Prostate gland (tissue), 2 donors: ENCODE measurements at regions not wholly inside any gene's neighbourhood (a gene's known extent, or its start where the extent isn't known, plus 50 kb on each side); places are given as distances from the start of the nearest gene placed in this dataset.
"Not testable (repeated sequence)": the region's sequence is repeated elsewhere in the genome, so short reads cannot be mapped to it uniquely, and the experiment has no call there.

ENCODE experiments used
- DNase-seq: peaks from one replicate; pipeline ENCODE4 v3.0.0-alpha.2; 2019; ENCODE audit warnings: low spot score
- H3K27ac ChIP-seq, 2 donors: fragments of 200-600 bp; sonication (generic); 2 replicates each; pipeline ENCODE4 v1.5.1; 2017 to 2019
- H3K27me3 ChIP-seq: fragments of 200-600 bp; sonication (generic); replicated peaks from 2 replicates; pipeline ENCODE4 v1.5.1; 2019; ENCODE audit not compliant: insufficient read depth
- H3K36me3 ChIP-seq, 2 donors: fragments of 200-600 bp; sonication (generic); 1 replicate in 1 of 2; 2 replicates in 1 of 2; pipeline versions ENCODE4 v1.5.1 to v1.8.1; 2017 to 2019
- H3K4me1 ChIP-seq: fragments of 200-600 bp; sonication (generic); replicated peaks from 2 replicates; pipeline ENCODE4 v1.5.1; 2019
- H3K4me3 ChIP-seq, 2 donors: fragments of 200-600 bp; sonication (generic); 2 replicates each; pipeline ENCODE4 v1.5.1; 2017 to 2019
- H3K9me3 ChIP-seq: fragments of 200-600 bp; sonication (generic); 2 replicates; pipeline ENCODE4 v1.5.1; 2017
- CTCF ChIP-seq, 4 experiments: fragments of 200-600 bp in 2 of 4; fragments of 450-650 bp in 2 of 4; sonication (generic) in 2 of 4; IDR thresholded peaks; 1 replicate in 3 of 4; 2 replicates in 1 of 4; pipeline ENCODE4 v1.5.1; 2016 to 2019; ENCODE audit warnings: antibody characterized with exemption in 4 of 4, mild to moderate bottlenecking in 2 of 4, moderate library complexity in 2 of 4
- POLR2A ChIP-seq: fragments of 450-650 bp; IDR thresholded peaks from one replicate; pipeline ENCODE4 v1.6.1; 2016; ENCODE audit warnings: antibody characterized with exemption, mild to moderate bottlenecking
- POLR2AphosphoS5 ChIP-seq: sonication (generic); formaldehyde crosslinking; IDR thresholded peaks from one replicate; pipeline ENCODE4 v1.6.1; 2017; ENCODE audit warnings: antibody characterized with exemption
- WGBS: methylation state at CpG from one replicate; pipeline ENCODE4 v1.1.5; 2018; 5-methylcytosine and 5-hydroxymethylcytosine counted together
- intact Hi-C: fragments of 100-400 bp; cut with DNase I; formaldehyde crosslinking; loops from one replicate; pipeline ENCODE4 v1.14.2; 2022

- intact Hi-C loops, result no loop called here
- 88% methylated on average over 1 of the region's 1 CpG for WGBS
These were observed 1271.7 kb upstream of the SLC39A10 start for GRCh38 chr2:194385376-194385775.

GRCh38 chr2:194383401-194383800 is 1273.6 kb upstream of the SLC39A10 start:
- Histone ChIP-seq H3K4me3 (no peak overlapping the region), H3K4me1 (no peaks in the 10 kb centered on the region), H3K36me3 (no peaks in the 10 kb centered on the region), H3K9me3 (no peaks in the 10 kb centered on the region), H3K27ac (no peak overlapping the region), H3K27me3 (no peaks in the 10 kb centered on the region)
- WGBS, result 49% methylated on average over 1 of the region's 1 CpG
- no peak for DNase-seq
- no peak for TF ChIP-seq CTCF (IDR thresholded peaks at IDR 0.05)
- no peak for TF ChIP-seq POLR2AphosphoS5
- TF ChIP-seq POLR2A, result no peak
- intact Hi-C loops, result no loop called here

More at GRCh38 chr2:194385376-194385775, 1271.7 kb upstream of the SLC39A10 start:
- H3K27me3 ChIP-seq, result no peaks in the 10 kb centered on the region
- no peaks in the 10 kb centered on the region for H3K36me3 ChIP-seq
- H3K4me3 ChIP-seq, result no peak overlapping the region
- no peaks in the 10 kb centered on the region for H3K9me3 ChIP-seq
- H3K4me1 ChIP-seq, result no peaks in the 10 kb centered on the region
- TF ChIP-seq CTCF (IDR thresholded peaks at IDR 0.05), result no peak
- TF ChIP-seq POLR2AphosphoS5, result no peak
- TF ChIP-seq POLR2A, result no peak
- no peak overlapping the region for H3K27ac ChIP-seq
- no peak for DNase-seq

GRCh38 chr2:194382221-194382620 is 1274.8 kb upstream of the SLC39A10 start:
- intact Hi-C loops, result no loop called here
- DNase-seq, result no peak
- Histone ChIP-seq H3K9me3 (no peaks in the 10 kb centered on the region), H3K27ac (no peak overlapping the region), H3K36me3 (no peaks in the 10 kb centered on the region), H3K4me3 (no peak overlapping the region), H3K4me1 (no peaks in the 10 kb centered on the region), H3K27me3 (no peaks in the 10 kb centered on the region)
- TF ChIP-seq POLR2A (no peak), POLR2AphosphoS5 (no peak), CTCF (IDR thresholded peaks at IDR 0.05) (no peak)

- Histone ChIP-seq H3K4me1 (no peaks in the 10 kb centered on the region), H3K27ac (no peak overlapping the region), H3K9me3 (no peaks in the 10 kb centered on the region), H3K36me3 (no peaks in the 10 kb centered on the region), H3K4me3 (no peak overlapping the region), H3K27me3 (no peaks in the 10 kb centered on the region)
- intact Hi-C loops, result no loop called here
- TF ChIP-seq POLR2A, result no peak
- no peak for TF ChIP-seq CTCF (IDR thresholded peaks at IDR 0.05)
- no peak for TF ChIP-seq POLR2AphosphoS5
- DNase-seq, result no peak
- WGBS, result 85% methylated on average over 1 of the region's 1 CpG
These were observed 1277.0 kb upstream of the SLC39A10 start for GRCh38 chr2:194380011-194380410.

GRCh38 chr2:194367390-194367789 is 1289.6 kb upstream of the SLC39A10 start:
- H3K4me1 ChIP-seq, intact Hi-C loops, H3K27me3 ChIP-seq, H3K9me3 ChIP-seq, H3K36me3 ChIP-seq, H3K4me3 ChIP-seq, H3K27ac ChIP-seq, DNase-seq: not testable (repeated sequence)
- 57% methylated on average over 3 of the region's 3 CpGs for WGBS
